ENCODE measurements at regions not wholly inside any gene's neighbourhood (a gene's known extent, or its start where the extent isn't known, plus 50 kb on each side); places are given as distances from the start of the nearest gene placed in this dataset.

- Mint-ChIP-seq H3K4me1 (ENCODE audit: low read depth, unreplicated experiment) (no peaks in the 10 kb centered on the region), H3K4me3 (ENCODE audit: unreplicated experiment) (no peak overlapping the region), H3K36me3 (ENCODE audit: insufficient read depth, unreplicated experiment) (no peaks in the 10 kb centered on the region), H3K27me3 (ENCODE audit: insufficient read depth, unreplicated experiment) (peaks cover 17% of the 10 kb centered on the region), H3K27ac (ENCODE audit: unreplicated experiment) (no peak overlapping the region), H3K9me3 (ENCODE audit: unreplicated experiment) (no peaks in the 10 kb centered on the region)
- no peaks in the 10 kb centered on the region for H3K36me3 ChIP-seq (ENCODE audit: control insufficient read depth, insufficient read depth, low read length)
- ChIA-PET POLR2A (no interaction called here), CTCF (no interaction called here)
- DNase-seq, result no peak
- H3K9me3 ChIP-seq, result no peaks in the 10 kb centered on the region
- intact Hi-C loops (cut with micrococcal nuclease; ENCODE audit: unreplicated experiment), result no loop called here
- H3K4me1 ChIP-seq, result no peaks in the 10 kb centered on the region
- no TSS peak for BruUV-seq (replicated peaks)
- no peaks in the 10 kb centered on the region for H3K27me3 ChIP-seq (replicated peaks; ENCODE audit: control insufficient read depth, insufficient read depth, low read length)
- no peak for TF ChIP-seq CTCF (IDR thresholded peaks at IDR 0.05; ENCODE audit: insufficient read depth in 1 of 2, low read depth in 1 of 2, low read length in 1 of 2, severe bottlenecking in 1 of 2, unreplicated experiment in 1 of 2)
- no peak overlapping the region for H3K4me3 ChIP-seq (ENCODE audit: low read depth, low read length)
Measured at GRCh38 chr10:23897861-23898260, 311.1 kb upstream of the KIAA1217 start.

DNA sequence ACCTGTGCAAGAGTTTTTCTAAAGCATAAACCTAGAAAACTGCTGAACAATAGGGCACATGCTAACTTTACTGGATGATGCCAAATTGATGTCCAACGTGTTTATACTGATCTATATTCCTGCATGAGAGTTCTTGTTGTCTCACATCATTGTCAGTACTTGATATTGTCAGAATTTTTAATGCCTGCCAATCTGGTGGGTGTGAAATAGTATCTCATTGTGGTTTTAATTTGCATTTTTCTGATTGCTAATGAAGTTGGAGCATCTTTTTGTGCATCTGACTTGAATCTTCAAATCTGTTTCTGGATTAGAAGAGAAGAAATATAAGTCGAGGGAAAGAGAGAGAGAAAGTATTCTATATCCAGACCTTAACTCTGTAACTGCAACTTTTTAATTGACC lies 309.8 kb upstream of the KIAA1217 start:
- no peak overlapping the region for H3K4me3 Mint-ChIP-seq (ENCODE audit: unreplicated experiment)
- no peak for DNase-seq
- peaks cover 16% of the 10 kb centered on the region for H3K27me3 Mint-ChIP-seq (ENCODE audit: insufficient read depth, unreplicated experiment)
- H3K4me3 ChIP-seq (ENCODE audit: low read depth, low read length), result no peak overlapping the region
- POLR2A ChIA-PET, result no interaction called here
- no peak overlapping the region for H3K27ac Mint-ChIP-seq (ENCODE audit: unreplicated experiment)
- H3K36me3 ChIP-seq (ENCODE audit: control insufficient read depth, insufficient read depth, low read length), result no peaks in the 10 kb centered on the region
- no peaks in the 10 kb centered on the region for H3K4me1 Mint-ChIP-seq (ENCODE audit: low read depth, unreplicated experiment)
- no peaks in the 10 kb centered on the region for H3K36me3 Mint-ChIP-seq (ENCODE audit: insufficient read depth, unreplicated experiment)
- BruUV-seq (replicated peaks), result no TSS peak
- CTCF ChIA-PET, result no interaction called here
- no peaks in the 10 kb centered on the region for H3K9me3 Mint-ChIP-seq (ENCODE audit: unreplicated experiment)
- no peaks in the 10 kb centered on the region for H3K9me3 ChIP-seq
- TF ChIP-seq CTCF (IDR thresholded peaks at IDR 0.05; ENCODE audit: insufficient read depth in 1 of 2, low read depth in 1 of 2, low read length in 1 of 2, severe bottlenecking in 1 of 2, unreplicated experiment in 1 of 2), result no peak
- no peaks in the 10 kb centered on the region for H3K27me3 ChIP-seq (replicated peaks; ENCODE audit: control insufficient read depth, insufficient read depth, low read length)
- no peaks in the 10 kb centered on the region for H3K4me1 ChIP-seq
- intact Hi-C loops (cut with micrococcal nuclease; ENCODE audit: unreplicated experiment), result no loop called here

- POLR2A ChIA-PET, result no interaction called here
- Histone ChIP-seq H3K36me3 (ENCODE audit: control insufficient read depth, insufficient read depth, low read length) (no peaks in the 10 kb centered on the region), H3K4me3 (ENCODE audit: low read depth, low read length) (no peak overlapping the region), H3K4me1 (no peaks in the 10 kb centered on the region), H3K9me3 (no peaks in the 10 kb centered on the region), H3K27me3 (replicated peaks; ENCODE audit: control insufficient read depth, insufficient read depth, low read length) (peaks cover 1% of the 10 kb centered on the region; the same call in 1 of the 2 replicates)
- Mint-ChIP-seq H3K36me3 (ENCODE audit: insufficient read depth, unreplicated experiment) (no peaks in the 10 kb centered on the region), H3K9me3 (ENCODE audit: unreplicated experiment) (no peaks in the 10 kb centered on the region), H3K4me1 (ENCODE audit: low read depth, unreplicated experiment) (no peaks in the 10 kb centered on the region), H3K27ac (ENCODE audit: unreplicated experiment) (no peak overlapping the region), H3K27me3 (ENCODE audit: insufficient read depth, unreplicated experiment) (peaks cover 15% of the 10 kb centered on the region), H3K4me3 (ENCODE audit: unreplicated experiment) (no peak overlapping the region)
- no peak for DNase-seq
- no TSS peak for BruUV-seq (replicated peaks)
- CTCF ChIA-PET, result no interaction called here
- no peak for TF ChIP-seq CTCF (IDR thresholded peaks at IDR 0.05; ENCODE audit: insufficient read depth in 1 of 2, low read depth in 1 of 2, low read length in 1 of 2, severe bottlenecking in 1 of 2, unreplicated experiment in 1 of 2)
- intact Hi-C loops (cut with micrococcal nuclease; ENCODE audit: unreplicated experiment), result no loop called here
Measured at GRCh38 chr10:23910291-23910690, 298.6 kb upstream of the KIAA1217 start.

Measured in Caco-2 (cell line).